Glutamatergic neuron (in vitro differentiated cells): ENCODE measurements at regions not wholly inside any gene's neighbourhood (a gene's known extent, or its start where the extent isn't known, plus 50 kb on each side); places are given as distances from the start of the nearest gene placed in this dataset.

Experiments
- DNase-seq: peaks from one replicate; pipeline ENCODE4 v3.0.0; 2022
- H3K27ac Mint-ChIP-seq: one replicate; pipeline ENCODE4 v1.8.0; 2020; ENCODE audit warnings: mild to moderate bottlenecking, mixed read lengths, inconsistent platforms; ENCODE audit not compliant: unreplicated experiment
- H3K27me3 Mint-ChIP-seq: one replicate; pipeline ENCODE4 v1.8.0; 2020; ENCODE audit warnings: mild to moderate bottlenecking, moderate library complexity, mixed read lengths, inconsistent platforms; ENCODE audit not compliant: unreplicated experiment
- H3K36me3 Mint-ChIP-seq: one replicate; pipeline ENCODE4 v1.8.0; 2020; ENCODE audit warnings: mild to moderate bottlenecking, mixed read lengths, inconsistent platforms; ENCODE audit not compliant: unreplicated experiment
- H3K4me1 Mint-ChIP-seq: one replicate; pipeline ENCODE4 v1.8.0; 2020; ENCODE audit warnings: mild to moderate bottlenecking, low read depth, mixed read lengths, inconsistent platforms; ENCODE audit not compliant: unreplicated experiment
- H3K4me3 Mint-ChIP-seq: one replicate; pipeline ENCODE4 v1.8.0; 2020; ENCODE audit warnings: mild to moderate bottlenecking, mixed read lengths, inconsistent platforms; ENCODE audit not compliant: unreplicated experiment
- H3K9me3 Mint-ChIP-seq: one replicate; pipeline ENCODE4 v1.8.0; 2020; ENCODE audit warnings: mild to moderate bottlenecking, moderate library complexity, mixed read lengths, inconsistent platforms; ENCODE audit not compliant: unreplicated experiment
- TF ChIP-seq, protein P1 (sequence below): fragments of 200-600 bp; sonication (generic); IDR thresholded peaks from one replicate; pipeline ENCODE4 v1.5.0; 2021; ENCODE audit not compliant: partially characterized antibody, unreplicated experiment

DNA sequence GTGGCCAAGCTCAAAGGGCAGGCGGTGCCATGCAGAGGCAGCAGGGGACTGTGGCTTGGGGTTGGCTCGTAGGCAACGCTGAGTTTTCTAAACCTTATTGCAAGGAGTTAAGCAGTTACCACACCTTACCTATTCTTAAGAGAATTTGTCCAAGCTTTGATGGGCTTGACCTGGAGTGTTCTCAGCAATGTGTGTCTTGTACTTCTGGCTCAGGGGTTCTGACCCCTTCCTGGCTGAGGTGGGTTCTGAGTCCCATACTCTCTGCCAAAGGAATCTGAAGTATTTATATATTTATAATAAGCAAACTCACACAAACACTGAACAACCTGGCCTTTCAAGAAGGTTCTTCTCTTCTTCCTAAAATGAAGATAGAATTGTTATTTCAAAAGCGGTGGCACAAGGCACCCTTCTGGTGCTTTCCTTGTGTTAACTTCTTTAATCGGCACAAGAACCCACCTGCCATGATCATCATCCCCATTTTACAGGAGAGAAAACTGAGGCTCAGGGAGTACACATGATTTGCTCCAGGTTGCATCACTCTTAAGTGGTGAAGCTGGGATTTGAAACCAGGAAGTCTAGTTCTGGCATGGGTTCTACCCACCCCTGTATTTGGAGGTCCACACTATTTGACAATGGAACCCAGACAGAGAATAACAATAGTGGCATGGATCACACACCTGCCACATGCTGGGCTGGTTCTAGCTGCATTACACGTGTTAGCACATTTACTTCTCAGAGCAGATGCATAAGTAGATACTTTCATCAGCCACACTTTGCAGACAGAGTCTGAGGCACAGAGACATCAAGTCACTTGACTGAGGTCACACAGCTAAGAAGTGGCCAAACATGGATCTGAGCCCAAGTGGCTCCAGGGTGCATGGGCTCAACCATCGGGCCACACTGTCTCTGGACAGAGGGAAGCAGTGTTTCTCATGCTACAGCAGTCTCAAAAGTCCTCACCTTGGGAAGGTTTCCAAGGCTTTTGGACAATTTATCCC is 224.0 kb downstream of the AACS start:
- no peak overlapping the region for H3K4me3 Mint-ChIP-seq
- H3K27ac Mint-ChIP-seq = no peak overlapping the region
- H3K4me1 Mint-ChIP-seq = no peaks in the 10 kb centered on the region
- peaks cover 4% of the 10 kb centered on the region for H3K36me3 Mint-ChIP-seq
- TF ChIP-seq, protein P1, sequence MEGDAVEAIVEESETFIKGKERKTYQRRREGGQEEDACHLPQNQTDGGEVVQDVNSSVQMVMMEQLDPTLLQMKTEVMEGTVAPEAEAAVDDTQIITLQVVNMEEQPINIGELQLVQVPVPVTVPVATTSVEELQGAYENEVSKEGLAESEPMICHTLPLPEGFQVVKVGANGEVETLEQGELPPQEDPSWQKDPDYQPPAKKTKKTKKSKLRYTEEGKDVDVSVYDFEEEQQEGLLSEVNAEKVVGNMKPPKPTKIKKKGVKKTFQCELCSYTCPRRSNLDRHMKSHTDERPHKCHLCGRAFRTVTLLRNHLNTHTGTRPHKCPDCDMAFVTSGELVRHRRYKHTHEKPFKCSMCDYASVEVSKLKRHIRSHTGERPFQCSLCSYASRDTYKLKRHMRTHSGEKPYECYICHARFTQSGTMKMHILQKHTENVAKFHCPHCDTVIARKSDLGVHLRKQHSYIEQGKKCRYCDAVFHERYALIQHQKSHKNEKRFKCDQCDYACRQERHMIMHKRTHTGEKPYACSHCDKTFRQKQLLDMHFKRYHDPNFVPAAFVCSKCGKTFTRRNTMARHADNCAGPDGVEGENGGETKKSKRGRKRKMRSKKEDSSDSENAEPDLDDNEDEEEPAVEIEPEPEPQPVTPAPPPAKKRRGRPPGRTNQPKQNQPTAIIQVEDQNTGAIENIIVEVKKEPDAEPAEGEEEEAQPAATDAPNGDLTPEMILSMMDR = no peak
- peaks cover 5% of the 10 kb centered on the region for H3K27me3 Mint-ChIP-seq
- no peaks in the 10 kb centered on the region for H3K9me3 Mint-ChIP-seq
- DNase-seq = no peak

DNA sequence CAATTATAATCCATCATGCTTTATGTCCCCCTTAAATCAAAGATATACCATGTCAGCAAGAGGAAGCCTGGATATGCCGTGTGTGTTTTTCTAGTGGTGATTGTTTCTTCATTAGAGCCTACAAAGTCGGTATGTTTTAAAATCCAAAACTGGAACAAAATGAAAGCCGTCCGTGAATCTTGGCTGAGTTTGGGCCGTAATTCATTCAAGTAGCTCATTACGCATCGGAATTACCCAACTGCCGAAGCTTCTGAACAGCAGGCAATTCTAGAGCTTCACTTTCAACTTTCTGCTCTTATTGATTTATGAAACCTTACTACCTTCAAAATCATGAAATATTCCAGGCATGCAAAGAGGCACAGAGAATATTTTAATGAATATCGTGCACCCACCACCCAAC is 224.7 kb downstream of the AACS start:
- no peak for DNase-seq
- Mint-ChIP-seq H3K9me3 (no peaks in the 10 kb centered on the region), H3K4me3 (no peak overlapping the region), H3K27ac (no peak overlapping the region), H3K36me3 (peaks cover 3% of the 10 kb centered on the region), H3K4me1 (peaks cover 3% of the 10 kb centered on the region), H3K27me3 (peaks cover 4% of the 10 kb centered on the region)
- TF ChIP-seq, protein P1 = no peak

DNA sequence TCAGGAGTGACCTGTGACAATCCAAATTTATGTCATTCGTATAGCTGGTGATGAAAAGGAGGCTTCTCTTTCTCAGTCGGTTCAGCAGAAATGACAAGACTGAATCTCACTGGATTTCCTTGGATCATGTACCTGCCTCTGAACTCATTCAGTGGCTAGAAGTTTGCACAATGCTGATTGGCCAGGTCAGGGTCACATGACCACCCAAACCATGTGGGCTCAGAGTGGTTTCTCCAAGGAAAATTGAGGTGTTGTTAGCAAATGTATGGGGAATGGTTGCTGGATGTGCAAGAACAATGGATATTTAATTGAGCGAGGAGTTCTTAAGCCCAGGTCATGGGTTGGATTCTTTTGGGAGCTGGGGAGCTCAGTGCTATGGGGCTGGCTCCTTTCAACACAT is 227.5 kb downstream of the AACS start:
- no peak overlapping the region for H3K4me3 Mint-ChIP-seq
- DNase-seq = no peak
- H3K36me3 Mint-ChIP-seq = no peaks in the 10 kb centered on the region
- TF ChIP-seq, protein P1 = no peak
- H3K27ac Mint-ChIP-seq = no peak overlapping the region
- H3K4me1 Mint-ChIP-seq = peaks cover 18% of the 10 kb centered on the region
- peaks cover 15% of the 10 kb centered on the region for H3K27me3 Mint-ChIP-seq
- peaks cover 6% of the 10 kb centered on the region for H3K9me3 Mint-ChIP-seq

DNA sequence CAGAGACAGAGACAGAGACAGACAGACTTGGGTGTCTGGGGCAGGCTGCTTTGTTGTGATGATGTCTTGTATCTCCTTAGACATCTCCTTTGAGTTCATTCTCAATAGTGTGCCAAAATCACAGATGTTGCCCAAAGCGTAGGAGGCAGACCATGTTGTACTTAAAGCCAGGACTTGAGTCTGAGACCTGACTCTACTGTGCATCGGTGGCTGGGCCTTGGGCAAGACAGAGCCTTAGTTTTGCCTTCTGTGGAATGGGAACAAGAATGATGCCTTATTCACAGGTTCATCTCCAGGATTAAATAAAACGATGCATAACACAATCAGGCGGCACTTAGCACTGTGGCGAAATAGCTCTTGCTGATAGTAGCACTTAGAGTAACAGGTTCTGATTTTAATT is 230.3 kb downstream of the AACS start:
- Mint-ChIP-seq H3K27ac (no peak overlapping the region), H3K4me3 (no peak overlapping the region), H3K27me3 (peaks cover 15% of the 10 kb centered on the region), H3K4me1 (peaks cover 18% of the 10 kb centered on the region), H3K9me3 (peaks cover 9% of the 10 kb centered on the region), H3K36me3 (peaks cover 5% of the 10 kb centered on the region)
- DNase-seq = no peak
- TF ChIP-seq, protein P1 = no peak

DNA sequence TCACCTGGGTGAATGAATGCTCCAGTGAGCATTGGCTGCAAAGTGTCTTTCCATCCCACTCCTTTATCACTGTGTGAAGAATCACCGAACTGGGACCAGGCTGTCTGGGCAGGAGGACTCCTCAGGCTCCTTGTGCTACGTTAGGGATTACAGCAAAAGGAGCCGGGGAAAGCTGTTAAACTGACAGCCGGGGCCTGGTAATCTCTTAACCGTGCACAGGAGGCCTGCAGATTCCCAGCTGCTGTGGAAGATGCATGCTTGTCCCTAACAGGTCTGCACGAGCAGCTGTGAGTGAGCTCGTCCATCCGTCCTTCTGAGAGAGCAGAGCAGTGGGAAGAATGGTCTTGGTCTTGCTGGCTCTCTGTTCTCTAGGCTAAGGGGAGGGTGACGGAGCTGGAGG is 231.5 kb downstream of the AACS start:
- H3K4me3 Mint-ChIP-seq = no peak overlapping the region
- peaks cover 5% of the 10 kb centered on the region for H3K36me3 Mint-ChIP-seq
- H3K9me3 Mint-ChIP-seq = peaks cover 13% of the 10 kb centered on the region
- H3K27me3 Mint-ChIP-seq = peaks cover 15% of the 10 kb centered on the region
- H3K4me1 Mint-ChIP-seq = peaks cover 18% of the 10 kb centered on the region
- peak overlapping the region; percentile 57 for H3K27ac Mint-ChIP-seq
- peak; percentile 44 for DNase-seq
- TF ChIP-seq, protein P1 = no peak
